CD4-positive, alpha-beta memory T cell (primary cell): ENCODE measurements at regions not wholly inside any gene's neighbourhood (a gene's known extent, or its start where the extent isn't known, plus 50 kb on each side); places are given as distances from the start of the nearest gene placed in this dataset.

Experiments used
- CTCF ChIA-PET: fragments of 350-600 bp; sonication (Branson Sonifier 250); formaldehyde crosslinking; loops from one replicate; lab custom pipeline; 2021; ENCODE audit warnings: inconsistent platforms; ENCODE audit not compliant: partially characterized antibody; lab: Charles Lee
- POLR2A ChIA-PET: fragments of 350-600 bp; sonication (Branson Sonifier 250); formaldehyde crosslinking; loops from one replicate; lab custom pipeline; 2021; ENCODE audit not compliant: partially characterized antibody; lab: Charles Lee
- DNase-seq, 5 donors: peaks; one replicate each; pipeline versions ENCODE4 v3.0.0 to v3.0.0-alpha.2; 2020 to 2022; ENCODE audit warnings: mixed read lengths in 1 of 5
- H3K27ac ChIP-seq: one replicate; pipeline ENCODE4 v1.7.0; 2013; ENCODE audit warnings: low read depth, low read length
- H3K27me3 ChIP-seq: 2 replicates; pipeline ENCODE4 v1.7.0; 2013; ENCODE audit warnings: mild to moderate bottlenecking, low read length, moderate library complexity; ENCODE audit not compliant: insufficient read depth
- H3K36me3 ChIP-seq: 2 replicates; pipeline ENCODE4 v1.7.0; 2013; ENCODE audit warnings: mild to moderate bottlenecking, low read length, moderate library complexity; ENCODE audit not compliant: insufficient read depth
- H3K4me1 ChIP-seq: 2 replicates; pipeline ENCODE4 v1.7.0; 2013; ENCODE audit warnings: mild to moderate bottlenecking, low read length, moderate library complexity; ENCODE audit not compliant: insufficient read depth
- H3K4me3 ChIP-seq, 2 donors: one replicate each; pipeline ENCODE4 v1.7.0; 2013; ENCODE audit warnings: low read length in 2 of 2, mild to moderate bottlenecking in 1 of 2
- H3K9me3 ChIP-seq, 2 donors: one replicate each; pipeline ENCODE4 v1.7.0; 2013; ENCODE audit warnings: low read length in 2 of 2, control low read depth in 1 of 2; ENCODE audit not compliant: control insufficient read depth in 1 of 2
- H3K27ac Mint-ChIP-seq, 7 donors: one replicate each; pipeline ENCODE4 v1.8.0; 2020 to 2021; ENCODE audit warnings: mixed read lengths in 7 of 7, mild to moderate bottlenecking in 6 of 7, inconsistent platforms in 3 of 7, moderate library complexity in 3 of 7
- H3K27me3 Mint-ChIP-seq, 2 donors: one replicate each; pipeline ENCODE4 v1.8.0; 2020 to 2021; ENCODE audit warnings: mixed read lengths in 2 of 2
- H3K36me3 Mint-ChIP-seq, 2 donors: one replicate each; pipeline ENCODE4 v1.8.0; 2020 to 2021; ENCODE audit warnings: mixed read lengths in 2 of 2, inconsistent platforms in 1 of 2, mild to moderate bottlenecking in 1 of 2
- H3K4me1 Mint-ChIP-seq, 4 donors: one replicate each; pipeline ENCODE4 v1.8.0; 2020 to 2021; ENCODE audit warnings: mixed read lengths in 4 of 4, mild to moderate bottlenecking in 1 of 4
- H3K4me3 Mint-ChIP-seq, 8 donors: one replicate each; pipeline ENCODE4 v1.8.0; 2020 to 2021; ENCODE audit warnings: mixed read lengths in 8 of 8, mild to moderate bottlenecking in 7 of 8, moderate library complexity in 6 of 8, inconsistent platforms in 3 of 8
- H3K9me3 Mint-ChIP-seq, 8 donors: one replicate each; pipeline ENCODE4 v1.8.0; 2020 to 2021; ENCODE audit warnings: mixed read lengths in 8 of 8, mild to moderate bottlenecking in 5 of 8, inconsistent platforms in 3 of 8, moderate library complexity in 1 of 8
- intact Hi-C: fragments of 100-400 bp; cut with micrococcal nuclease; formaldehyde crosslinking; loops from one replicate; pipeline ENCODE4 v1.15.1; 2023

DNA sequence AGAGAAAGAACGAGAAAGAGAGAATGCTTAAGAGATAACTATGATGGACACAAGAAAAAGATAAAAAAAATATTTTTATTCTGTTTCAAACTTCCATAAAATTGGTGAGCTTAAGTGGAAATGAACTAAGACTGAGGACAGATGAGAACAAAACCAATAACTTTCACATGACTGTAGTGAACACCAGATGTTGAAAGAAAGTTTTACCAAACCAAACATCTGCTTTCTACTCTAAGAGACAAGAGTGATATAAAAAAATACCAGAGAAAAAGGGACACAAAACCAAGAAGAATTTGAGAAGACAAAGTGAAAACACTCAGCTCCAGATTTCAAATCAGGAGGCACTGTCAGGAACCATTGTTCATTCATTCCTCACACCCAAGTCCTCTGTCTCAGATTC lies 147.9 kb downstream of the IMPG2 start:
- H3K4me3 Mint-ChIP-seq, result no peak overlapping the region
- CTCF ChIA-PET, result no interaction called here
- no peaks in the 10 kb centered on the region for H3K27me3 ChIP-seq
- DNase-seq, result no peak
- H3K36me3 ChIP-seq, result no peaks in the 10 kb centered on the region
- no peak overlapping the region for H3K27ac Mint-ChIP-seq
- no peaks in the 10 kb centered on the region for H3K4me1 Mint-ChIP-seq
- no peaks in the 10 kb centered on the region for H3K4me1 ChIP-seq
- H3K4me3 ChIP-seq, result no peak overlapping the region
- POLR2A ChIA-PET, result no interaction called here
- intact Hi-C loops, result no loop called here
- H3K27me3 Mint-ChIP-seq, result peaks cover 2 to 6% of the 10 kb centered on the region in 2 donors
- no peak overlapping the region for H3K27ac ChIP-seq
- peaks cover 0 to 2% (median 0%) of the 10 kb centered on the region in 8 donors for H3K9me3 Mint-ChIP-seq
- no peaks in the 10 kb centered on the region for H3K36me3 Mint-ChIP-seq
- no peaks in the 10 kb centered on the region for H3K9me3 ChIP-seq

DNA sequence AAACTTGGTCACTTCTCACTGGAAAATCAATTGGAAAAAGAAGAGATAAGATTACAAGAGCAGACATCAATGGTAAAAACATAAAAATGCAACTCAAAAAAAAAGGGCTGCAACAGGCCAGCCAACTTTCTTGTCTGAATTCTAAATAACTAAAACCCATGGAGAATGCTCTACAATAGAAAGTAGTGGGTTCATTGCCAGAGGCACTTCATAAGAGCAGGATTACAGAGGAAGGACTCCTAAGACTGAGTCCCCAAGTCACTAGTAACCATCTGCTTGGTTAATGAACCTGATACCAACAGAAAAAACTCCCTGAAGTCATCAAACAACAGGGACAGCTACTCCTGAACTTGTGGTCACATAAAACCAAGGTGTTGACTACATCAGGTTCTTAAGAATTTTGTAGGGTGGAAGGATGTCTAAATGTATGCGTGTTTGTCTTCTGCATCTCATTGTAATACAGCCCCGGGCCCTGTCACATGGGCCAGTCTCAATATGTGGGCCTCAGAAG lies 148.6 kb downstream of the IMPG2 start:
- DNase-seq, result no peak
- no peak overlapping the region for H3K4me3 ChIP-seq
- H3K9me3 ChIP-seq, result no peaks in the 10 kb centered on the region
- Mint-ChIP-seq H3K4me3 (no peak overlapping the region), H3K9me3 (peaks cover 0 to 2% (median 0%) of the 10 kb centered on the region in 8 donors), H3K27me3 (peaks cover 2 to 6% of the 10 kb centered on the region in 2 donors), H3K4me1 (no peaks in the 10 kb centered on the region), H3K36me3 (no peaks in the 10 kb centered on the region), H3K27ac (no peak overlapping the region)
- CTCF ChIA-PET, result no interaction called here
- no peaks in the 10 kb centered on the region for H3K27me3 ChIP-seq
- no peaks in the 10 kb centered on the region for H3K36me3 ChIP-seq
- POLR2A ChIA-PET, result no interaction called here
- no peak overlapping the region for H3K27ac ChIP-seq
- intact Hi-C loops, result no loop called here
- H3K4me1 ChIP-seq, result no peaks in the 10 kb centered on the region

DNA sequence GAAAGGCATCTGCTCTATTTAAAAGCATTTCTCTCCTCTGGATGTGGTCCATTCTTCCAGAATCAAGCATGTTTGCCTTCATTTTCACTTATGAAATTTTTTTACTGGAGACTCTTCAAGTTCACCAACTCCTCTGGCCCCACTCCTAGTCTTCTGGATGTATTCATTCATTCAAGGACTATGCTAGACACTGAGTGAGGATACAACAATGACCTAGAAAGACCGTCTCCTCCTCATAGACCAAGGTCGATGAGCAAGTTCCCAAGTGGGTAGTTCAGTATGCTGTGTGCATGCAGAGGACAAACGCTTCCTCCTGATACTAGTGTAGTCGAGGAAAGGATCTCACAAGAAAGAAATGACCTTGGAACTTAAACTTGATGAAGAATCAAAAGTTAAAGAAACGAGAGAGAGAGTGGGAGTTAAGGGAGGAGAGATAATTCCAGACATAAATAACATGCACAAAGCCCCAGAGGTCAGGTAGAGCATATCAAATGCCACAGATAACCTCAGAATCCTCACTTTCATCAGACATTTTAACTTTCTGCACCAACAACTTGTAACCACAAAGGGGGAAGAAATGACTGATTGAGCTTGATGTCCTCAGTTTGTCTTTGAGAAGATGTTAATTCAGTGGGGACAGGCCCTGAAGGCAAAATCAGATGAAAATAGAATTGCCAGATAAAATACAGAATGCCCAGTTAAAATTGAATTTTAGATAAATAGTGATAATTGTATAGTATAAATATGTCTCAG lies 149.4 kb downstream of the IMPG2 start:
- Histone ChIP-seq H3K27me3 (no peaks in the 10 kb centered on the region), H3K27ac (no peak overlapping the region), H3K4me3 (no peak overlapping the region), H3K9me3 (no peaks in the 10 kb centered on the region), H3K4me1 (no peaks in the 10 kb centered on the region), H3K36me3 (no peaks in the 10 kb centered on the region)
- intact Hi-C loops, result no loop called here
- Mint-ChIP-seq H3K27ac (no peak overlapping the region), H3K36me3 (no peaks in the 10 kb centered on the region), H3K4me3 (no peak overlapping the region), H3K9me3 (peaks cover 0 to 1% (median 0%) of the 10 kb centered on the region in 8 donors), H3K4me1 (no peaks in the 10 kb centered on the region), H3K27me3 (peaks cover 2 to 9% of the 10 kb centered on the region in 2 donors)
- DNase-seq, result no peak
- POLR2A ChIA-PET, result no interaction called here
- CTCF ChIA-PET, result no interaction called here

DNA sequence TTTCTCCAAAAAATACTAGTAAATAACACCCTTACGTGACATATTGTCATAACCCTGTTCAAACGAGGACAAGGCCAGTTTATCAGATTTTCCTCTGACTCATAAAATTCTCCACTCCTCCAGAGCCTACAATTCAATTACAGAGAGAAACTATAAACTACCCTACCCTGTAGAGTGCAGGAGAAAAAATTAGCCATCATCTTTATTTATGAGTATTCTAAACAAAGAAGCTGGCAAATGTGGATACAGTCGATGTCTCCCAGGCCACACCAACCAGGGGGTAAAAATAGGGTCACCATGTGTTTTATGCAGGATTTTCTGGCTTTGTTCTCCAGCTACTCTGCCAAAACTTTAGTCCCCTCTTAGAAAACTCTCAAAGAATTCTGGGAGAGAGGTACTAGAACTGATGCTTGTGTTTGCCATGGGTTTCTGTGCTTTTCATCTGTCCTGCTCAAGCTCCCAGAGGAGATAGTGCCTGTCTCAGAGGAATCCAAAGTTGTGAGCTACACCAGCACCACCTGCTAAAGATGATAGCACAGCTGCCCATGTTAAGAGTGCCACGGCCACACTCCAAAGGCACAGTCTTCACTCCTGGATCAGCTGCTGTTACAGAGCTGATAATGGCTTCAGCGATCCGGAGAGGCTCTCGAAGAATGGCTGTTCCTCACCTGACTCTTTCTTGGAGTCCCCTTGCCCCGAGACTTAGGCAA lies 150.2 kb downstream of the IMPG2 start:
- Histone ChIP-seq H3K36me3 (no peaks in the 10 kb centered on the region), H3K4me3 (no peak overlapping the region), H3K27ac (no peak overlapping the region), H3K27me3 (no peaks in the 10 kb centered on the region), H3K9me3 (no peaks in the 10 kb centered on the region), H3K4me1 (no peaks in the 10 kb centered on the region)
- Mint-ChIP-seq H3K4me3 (no peak overlapping the region), H3K9me3 (no peaks in the 10 kb centered on the region), H3K36me3 (no peaks in the 10 kb centered on the region), H3K4me1 (no peaks in the 10 kb centered on the region), H3K27ac (no peak overlapping the region), H3K27me3 (peaks cover 4 to 9% of the 10 kb centered on the region in 2 donors)
- intact Hi-C loops, result no loop called here
- no peak for DNase-seq
- CTCF ChIA-PET, result no interaction called here
- POLR2A ChIA-PET, result no interaction called here

DNA sequence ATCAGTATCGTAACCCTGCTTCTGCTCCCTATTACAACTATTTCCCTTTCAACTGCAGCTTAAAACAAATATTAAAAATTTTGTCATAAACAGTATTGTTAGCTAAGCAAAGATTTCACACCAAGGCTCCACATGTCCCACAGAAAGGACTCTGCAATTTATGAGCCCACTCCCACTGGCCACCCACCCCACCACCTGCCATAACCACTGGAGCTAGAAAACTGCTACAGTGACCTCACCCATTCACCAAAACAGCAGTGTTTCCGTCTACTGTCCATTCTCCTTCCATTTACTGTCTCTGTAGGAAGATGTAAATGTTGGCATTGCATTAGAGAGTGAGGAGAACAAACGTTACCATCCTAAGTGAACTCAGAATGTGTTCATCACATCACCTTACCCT lies 150.9 kb downstream of the IMPG2 start:
- CTCF ChIA-PET, result interaction anchor here (1.1 kb wide), 1 partner anchor 13 kb away, joined by 3 read pairs; no protein-coding TSS in a partner anchor
- no peaks in the 10 kb centered on the region for H3K4me1 Mint-ChIP-seq
- no peak overlapping the region for H3K4me3 Mint-ChIP-seq
- no peaks in the 10 kb centered on the region for H3K9me3 ChIP-seq
- no peaks in the 10 kb centered on the region for H3K9me3 Mint-ChIP-seq
- POLR2A ChIA-PET, result no interaction called here
- peaks cover 5 to 10% of the 10 kb centered on the region in 2 donors for H3K27me3 Mint-ChIP-seq
- H3K4me3 ChIP-seq, result no peak overlapping the region
- no peak overlapping the region for H3K27ac Mint-ChIP-seq
- H3K27me3 ChIP-seq, result no peaks in the 10 kb centered on the region
- H3K36me3 Mint-ChIP-seq, result no peaks in the 10 kb centered on the region
- no peak for DNase-seq
- H3K4me1 ChIP-seq, result no peaks in the 10 kb centered on the region
- no peak overlapping the region for H3K27ac ChIP-seq
- intact Hi-C loops, result no loop called here
- no peaks in the 10 kb centered on the region for H3K36me3 ChIP-seq

DNA sequence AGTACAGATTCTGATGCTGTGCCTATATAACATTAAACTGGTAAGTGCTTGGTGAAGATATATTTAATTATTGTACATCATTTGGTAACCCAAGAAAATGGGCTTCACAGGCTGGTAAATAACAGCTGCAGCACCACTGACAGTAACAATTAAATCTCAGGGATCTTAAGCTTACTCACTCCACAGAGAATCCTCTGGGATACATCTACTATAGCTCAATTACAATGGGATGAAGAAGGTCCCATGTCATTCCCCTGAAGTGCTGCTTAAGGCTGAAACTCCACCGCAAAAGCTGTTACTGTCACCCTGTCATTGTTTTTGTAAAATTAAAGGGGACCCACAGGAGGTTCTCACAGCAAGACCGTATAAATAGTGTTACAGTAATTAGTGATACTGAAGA lies 153.0 kb downstream of the IMPG2 start:
- intact Hi-C loops, result no loop called here
- Mint-ChIP-seq H3K27ac (no peak overlapping the region), H3K4me1 (no peaks in the 10 kb centered on the region), H3K36me3 (no peaks in the 10 kb centered on the region), H3K4me3 (no peak overlapping the region), H3K9me3 (no peaks in the 10 kb centered on the region), H3K27me3 (peaks cover 5 to 15% of the 10 kb centered on the region in 2 donors)
- Histone ChIP-seq H3K9me3 (no peaks in the 10 kb centered on the region), H3K27me3 (no peaks in the 10 kb centered on the region), H3K36me3 (no peaks in the 10 kb centered on the region), H3K4me3 (no peak overlapping the region), H3K27ac (no peak overlapping the region), H3K4me1 (no peaks in the 10 kb centered on the region)
- POLR2A ChIA-PET, result no interaction called here
- DNase-seq, result no peak
- CTCF ChIA-PET, result no interaction called here

DNA sequence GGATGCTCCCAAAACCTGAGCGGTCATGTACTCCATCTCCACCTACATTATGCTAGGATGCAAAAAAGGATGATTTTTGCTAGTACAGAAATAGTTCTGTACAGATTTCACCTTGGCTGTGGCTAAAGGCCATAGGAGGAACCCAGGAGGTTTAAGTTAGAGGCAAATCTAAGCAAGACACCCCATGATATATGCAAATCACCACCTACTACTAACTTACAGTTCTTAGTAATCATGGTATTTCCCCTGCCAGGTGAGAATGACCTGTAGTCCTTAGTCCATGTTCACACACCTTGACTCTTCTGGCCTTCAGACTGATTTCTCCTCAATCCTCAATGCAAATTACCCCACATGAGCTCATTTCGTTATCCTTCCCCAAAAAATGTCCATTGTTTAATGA lies 154.2 kb downstream of the IMPG2 start:
- no peak for DNase-seq
- no peak overlapping the region for H3K4me3 ChIP-seq
- H3K9me3 ChIP-seq, result no peaks in the 10 kb centered on the region
- intact Hi-C loops, result no loop called here
- no peaks in the 10 kb centered on the region for H3K4me1 Mint-ChIP-seq
- no peaks in the 10 kb centered on the region for H3K27me3 ChIP-seq
- H3K4me3 Mint-ChIP-seq, result no peak overlapping the region
- no peaks in the 10 kb centered on the region for H3K36me3 ChIP-seq
- no peak overlapping the region for H3K27ac ChIP-seq
- no peaks in the 10 kb centered on the region for H3K9me3 Mint-ChIP-seq
- POLR2A ChIA-PET, result no interaction called here
- no peaks in the 10 kb centered on the region for H3K36me3 Mint-ChIP-seq
- no peak overlapping the region for H3K27ac Mint-ChIP-seq
- H3K27me3 Mint-ChIP-seq, result peaks cover 5 to 21% of the 10 kb centered on the region in 2 donors
- H3K4me1 ChIP-seq, result no peaks in the 10 kb centered on the region
- CTCF ChIA-PET, result no interaction called here
